ENCODE measurements at regions not wholly inside any gene's neighbourhood (a gene's known extent, or its start where the extent isn't known, plus 50 kb on each side); places are given as distances from the start of the nearest gene placed in this dataset.

- no peak for TF ChIP-seq CTCF (IDR thresholded peaks at IDR 0.05)
- TF ChIP-seq POLR2A (IDR thresholded peaks at IDR 0.05), result no peak
These were observed 113.5 kb upstream of the USP9X start for GRCh38 chrX:40971736-40972135.
